Esophagus squamous epithelium (tissue), 4 donors: ENCODE measurements at regions not wholly inside any gene's neighbourhood (a gene's known extent, or its start where the extent isn't known, plus 50 kb on each side); places are given as distances from the start of the nearest gene placed in this dataset.

ENCODE experiments used
- CTCF ChIP-seq, 6 experiments: fragments of 450-650 bp in 4 of 6; fragments of 200-600 bp in 2 of 6; sonication (generic) in 2 of 6; IDR thresholded peaks; one replicate each; pipeline ENCODE4 v1.5.1; 2016 to 2019; ENCODE audit warnings: antibody characterized with exemption in 6 of 6, mild to moderate bottlenecking in 4 of 6, moderate library complexity in 4 of 6
- POLR2A ChIP-seq, 4 donors: fragments of 450-650 bp; IDR thresholded peaks; one replicate each; pipeline ENCODE4 v1.6.1; 2017; ENCODE audit warnings: antibody characterized with exemption in 4 of 4, mild to moderate bottlenecking in 4 of 4, moderate library complexity in 3 of 4

DNA sequence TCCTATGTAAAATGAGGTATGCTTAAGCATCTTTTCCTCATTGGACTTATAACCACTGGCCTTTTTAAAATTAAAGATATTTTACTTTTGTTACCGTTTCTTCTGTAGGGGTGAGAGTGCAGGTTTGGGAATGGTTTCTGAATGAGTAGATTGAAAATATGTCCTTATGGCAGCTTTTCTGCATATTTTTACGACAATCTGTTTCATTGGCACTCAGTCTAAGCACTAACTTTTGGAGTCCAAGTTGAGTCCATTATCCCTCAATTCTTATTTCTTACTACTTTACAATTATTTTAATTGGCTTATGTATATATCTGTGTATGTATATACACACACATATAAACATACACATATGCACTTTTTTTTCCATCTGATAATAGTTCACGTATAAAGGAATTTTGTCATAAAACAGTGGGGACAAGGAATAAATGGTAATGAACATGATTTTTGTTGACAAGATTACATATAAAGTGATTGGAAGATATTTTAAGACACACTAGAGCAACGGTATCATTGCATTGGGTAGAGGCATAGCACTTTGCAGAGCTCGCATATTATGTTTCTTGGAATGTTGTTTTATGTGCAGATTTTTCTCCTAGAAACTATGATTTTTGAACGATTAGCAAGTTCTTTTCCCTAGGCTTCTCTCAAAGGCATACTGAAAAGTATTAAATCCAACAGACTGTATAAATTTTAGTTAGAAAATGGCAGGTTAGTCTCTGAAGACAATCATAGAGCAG, 133.0 kb downstream of the FAT4 start:
- TF ChIP-seq CTCF (IDR thresholded peaks at IDR 0.05) (no peak), POLR2A (IDR thresholded peaks at IDR 0.05) (no peak)
